Tongue (tissue), 1 donor: ENCODE measurements at regions not wholly inside any gene's neighbourhood (a gene's known extent, or its start where the extent isn't known, plus 50 kb on each side); places are given as distances from the start of the nearest gene placed in this dataset.

Source experiments
- DNase-seq: peaks from one replicate; pipeline ENCODE4 v3.0.0-alpha.2; 2015

DNA sequence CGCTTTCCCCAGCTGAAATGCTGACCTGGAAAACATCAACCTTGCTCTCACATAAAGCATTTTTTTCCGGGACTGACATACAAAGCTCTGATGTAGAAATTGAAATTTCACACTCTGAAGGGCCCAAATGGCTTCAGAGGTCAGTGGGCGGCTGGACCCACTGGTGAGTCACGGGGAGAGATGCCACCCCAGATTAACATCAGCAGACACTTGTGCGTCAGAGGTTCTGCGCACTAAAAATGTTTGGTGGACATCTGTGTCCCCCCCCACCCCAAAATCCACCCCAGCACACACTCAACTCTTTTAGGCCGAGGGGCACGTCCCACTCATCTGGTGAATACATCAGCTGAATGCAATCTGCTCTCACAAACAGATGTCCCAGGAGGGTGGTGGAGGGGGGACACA is 208.9 kb downstream of the ASB1 start:
- peak; percentile 58 for DNase-seq

DNA sequence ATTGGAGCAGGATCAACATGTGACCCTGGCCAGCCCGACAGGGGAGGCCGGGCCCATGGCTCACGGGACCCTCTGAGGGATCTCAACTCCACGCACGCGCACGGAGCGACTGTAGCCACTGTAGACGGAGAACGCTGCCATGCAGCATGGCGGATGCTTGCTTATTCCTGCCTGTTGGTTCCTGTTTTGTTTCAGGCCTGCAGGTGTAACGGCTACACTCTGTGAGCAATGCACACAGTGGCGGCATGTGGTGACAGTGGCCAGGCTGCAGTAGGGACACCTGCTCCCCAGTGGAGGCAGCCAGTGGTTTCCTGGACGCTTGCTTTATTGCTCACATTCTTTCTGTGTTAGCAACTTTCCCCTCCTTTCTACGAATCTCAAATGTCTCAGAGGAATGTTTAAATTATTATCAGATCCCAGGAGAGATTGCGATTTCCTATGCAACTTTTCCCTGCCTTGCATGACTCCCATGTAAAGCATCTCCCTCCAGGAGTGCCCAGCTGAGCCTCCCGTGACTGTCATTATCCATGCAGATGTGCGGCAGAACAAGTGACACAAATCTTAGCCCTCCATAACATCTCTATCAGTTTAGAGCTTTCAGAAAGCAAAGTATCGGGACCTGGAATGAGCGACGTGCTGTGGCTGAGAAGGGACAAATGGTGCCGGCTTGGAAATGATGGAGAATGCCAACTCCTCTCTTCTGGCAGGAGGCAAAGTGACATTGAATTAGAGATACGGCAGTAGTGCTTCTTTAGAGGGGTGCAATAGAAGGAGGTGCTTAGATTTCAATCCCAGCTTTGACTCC is 209.7 kb downstream of the ASB1 start:
- no peak for DNase-seq

DNA sequence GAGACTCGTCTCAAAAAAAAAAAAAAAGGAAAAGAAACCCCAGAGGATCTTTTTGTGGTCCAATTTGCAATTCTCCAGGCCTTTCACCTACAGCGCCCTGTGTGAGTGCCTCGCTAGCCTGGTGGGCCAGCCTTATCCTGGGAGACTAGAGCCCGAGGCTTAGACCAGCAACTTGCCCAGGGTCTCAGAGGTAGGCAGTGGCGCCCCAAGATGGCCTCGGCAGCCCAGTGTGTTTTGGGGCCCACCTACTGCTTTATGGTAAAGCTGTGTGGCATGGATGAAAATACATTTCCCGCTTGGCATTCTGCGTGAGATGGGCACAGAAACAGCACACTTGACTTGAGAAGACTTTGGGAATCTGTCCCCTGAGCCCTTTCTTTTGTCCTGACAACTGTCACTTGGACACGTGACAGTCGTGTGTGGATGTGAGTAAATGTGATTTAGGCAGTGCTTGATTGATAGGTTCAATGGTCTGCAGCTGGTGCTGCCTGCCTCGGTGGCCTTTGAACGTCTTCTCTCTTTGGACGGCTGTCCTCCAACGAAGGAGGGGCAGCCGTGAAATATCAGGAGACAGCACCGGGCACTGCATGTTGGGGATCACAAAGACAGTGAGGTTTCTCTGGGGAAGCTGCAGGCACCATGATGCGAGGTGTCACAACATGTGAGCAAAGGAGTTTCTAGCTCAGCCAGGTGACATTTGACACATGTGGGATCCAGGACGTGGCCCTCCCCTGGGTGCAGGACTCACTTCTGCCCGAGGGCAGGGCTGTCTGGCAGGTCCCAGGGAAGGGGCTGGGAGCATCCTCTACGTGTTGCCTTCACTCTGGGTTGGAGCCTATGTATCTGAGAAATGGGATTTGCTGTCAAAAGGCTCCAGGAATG is 209.5 kb upstream of the TWIST2 start:
- peak; percentile 64 for DNase-seq

DNA sequence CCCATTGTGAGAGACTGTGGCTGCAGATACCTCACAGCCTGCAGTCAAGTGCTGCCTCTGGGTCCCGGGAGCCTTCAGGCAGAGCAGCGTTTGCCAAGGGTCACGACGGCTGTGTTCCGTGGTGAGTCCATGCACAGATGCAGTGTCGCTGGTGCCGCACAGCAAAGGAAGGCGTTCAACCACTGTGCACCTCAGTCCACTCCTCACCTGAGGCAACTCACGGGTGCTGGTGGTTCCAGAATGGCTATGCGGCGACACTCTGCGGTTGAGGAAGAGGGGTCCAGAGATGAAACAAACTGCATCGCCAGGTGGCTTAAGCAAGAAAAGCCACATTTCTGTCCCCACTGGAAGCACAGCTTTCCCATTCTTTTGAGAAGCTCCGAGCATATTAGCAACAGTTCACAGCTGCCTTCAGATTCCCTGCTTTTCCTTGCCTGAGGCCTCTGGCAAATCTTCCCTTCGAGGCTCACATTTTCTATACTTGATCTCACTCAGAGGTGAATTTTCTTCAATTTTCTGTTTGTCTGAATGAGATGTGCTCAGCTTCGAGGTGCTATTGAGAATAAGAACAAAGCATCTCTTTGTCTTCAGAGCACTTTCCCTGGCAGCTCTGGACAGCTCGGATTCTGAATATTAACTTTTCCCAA is 208.8 kb upstream of the TWIST2 start:
- peak; percentile 41 for DNase-seq

DNA sequence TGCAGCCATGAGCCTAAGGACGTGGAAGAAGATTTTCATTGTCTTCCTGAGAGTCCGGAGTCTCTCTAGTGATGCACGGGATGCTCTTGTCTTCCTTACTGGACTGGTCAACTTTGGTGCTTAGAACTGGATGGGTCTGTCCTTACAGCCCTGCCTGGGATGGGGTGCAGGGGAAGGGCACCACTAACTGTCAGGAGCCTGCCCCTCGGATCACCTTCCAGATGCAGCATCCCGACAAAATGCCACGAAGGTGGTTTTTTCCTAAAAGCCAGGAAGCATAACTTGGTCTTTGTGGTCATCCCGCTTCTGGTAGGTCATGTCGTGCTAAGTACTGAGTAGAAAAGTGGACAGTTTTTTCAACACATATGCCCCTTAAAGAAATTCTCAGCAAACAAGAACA is 207.4 kb upstream of the TWIST2 start:
- no peak for DNase-seq

DNA sequence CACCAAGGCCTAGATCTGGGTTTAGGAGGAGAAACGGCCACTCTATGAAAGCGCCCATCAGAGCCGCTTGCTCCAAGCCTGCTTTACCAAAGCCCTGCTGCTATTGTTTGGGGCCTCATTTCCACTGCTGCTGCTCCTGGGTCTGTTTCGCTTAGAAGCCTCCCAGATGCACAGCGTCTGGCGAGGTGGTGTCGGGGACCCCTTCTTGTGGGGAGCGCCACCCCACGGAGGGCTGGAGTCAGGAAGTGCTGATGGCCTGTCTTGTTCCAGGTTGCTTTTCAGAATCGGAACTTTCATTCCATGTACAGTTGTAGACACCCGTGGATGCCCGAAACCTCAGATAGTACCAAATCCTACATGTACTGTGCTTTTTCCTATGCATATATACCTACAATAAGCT is 204.9 kb upstream of the TWIST2 start:
- no peak for DNase-seq

DNA sequence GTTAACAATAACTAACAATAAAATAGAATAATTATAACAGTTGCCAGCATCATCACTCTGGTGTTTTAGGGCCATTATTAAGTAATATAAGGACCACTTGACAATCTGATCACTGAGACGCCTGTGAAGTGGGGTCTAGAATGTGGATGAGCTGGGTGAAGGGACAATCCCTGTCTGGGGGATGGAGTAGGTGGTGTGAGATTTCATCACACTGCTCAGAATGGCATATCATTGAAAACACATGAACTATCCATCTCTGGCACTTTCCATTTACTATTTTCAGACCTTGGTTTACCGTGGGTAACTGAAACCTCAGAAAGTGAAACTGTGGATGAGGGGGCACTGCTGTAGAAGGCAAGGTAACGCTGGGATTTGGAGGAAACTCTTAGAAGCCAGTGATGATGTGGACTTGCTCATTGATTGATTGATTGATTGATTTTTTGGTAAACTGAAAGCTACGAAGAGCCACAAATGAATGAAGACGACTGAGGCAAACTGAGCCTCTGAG is 204.4 kb upstream of the TWIST2 start:
- DNase-seq: no peak

DNA sequence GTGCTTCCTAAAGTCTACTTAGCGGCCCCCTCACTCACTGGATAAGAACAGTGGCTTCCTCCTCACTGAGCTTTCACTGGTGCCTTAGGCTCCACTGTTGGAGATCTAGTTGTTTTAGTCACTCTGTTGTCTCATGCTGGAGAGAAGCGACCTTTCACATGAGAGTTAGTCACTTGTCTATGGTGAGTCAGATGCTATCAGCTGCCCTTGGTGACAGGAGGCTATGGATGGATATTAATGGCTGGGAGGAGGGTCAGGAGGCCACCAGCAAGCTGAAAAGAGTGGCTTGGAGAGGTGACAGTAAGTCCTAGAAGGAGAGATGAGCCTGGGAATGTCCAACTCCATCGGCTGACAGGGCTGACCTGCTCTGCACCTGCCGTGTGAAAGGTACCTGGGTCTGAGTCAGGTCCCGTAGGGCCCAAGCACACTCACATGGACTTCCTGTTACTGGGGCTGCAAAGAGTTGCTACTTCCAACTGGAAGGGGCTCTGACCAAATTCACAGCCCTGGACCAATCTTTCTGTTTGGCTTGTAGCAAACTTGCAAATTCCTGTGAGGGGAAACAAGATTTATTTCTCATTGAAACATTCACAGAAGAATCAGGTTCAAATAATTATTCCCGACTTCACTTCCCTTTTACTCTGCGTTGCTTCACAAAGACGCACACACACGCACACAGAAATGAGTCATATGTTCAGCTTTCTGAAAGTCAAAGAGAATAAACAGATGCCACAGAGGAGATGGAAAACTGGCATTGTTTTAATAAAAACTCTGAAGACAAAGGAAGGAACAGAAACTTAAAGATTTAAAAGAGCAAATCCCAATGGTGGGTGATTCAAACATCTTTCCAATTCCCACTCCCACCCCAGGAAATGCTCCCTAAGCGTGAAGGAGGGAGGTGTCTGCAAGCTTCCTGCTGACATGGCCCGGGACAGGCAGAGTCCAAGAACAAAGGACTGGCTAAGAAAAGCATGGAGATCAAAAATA is 203.5 kb upstream of the TWIST2 start:
- peak; percentile 79 for DNase-seq

DNA sequence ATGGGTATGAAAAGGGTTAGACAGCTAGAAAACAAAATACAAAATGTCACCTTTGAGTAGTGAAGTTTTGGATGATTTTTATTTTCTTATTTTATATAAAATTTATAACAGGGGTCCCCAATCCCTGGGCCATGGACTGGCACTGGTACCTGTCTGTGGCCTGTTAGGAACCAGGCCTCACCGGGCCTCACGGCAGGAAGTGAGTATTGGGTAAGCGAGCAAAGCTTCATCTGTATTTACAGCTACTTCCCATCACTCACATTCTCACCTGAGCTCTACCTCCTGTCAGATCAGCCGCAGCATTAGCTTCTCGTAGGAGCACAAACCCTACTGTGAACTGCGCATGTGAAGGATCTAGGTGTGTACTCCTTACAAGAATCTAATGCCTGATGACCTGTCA is 202.8 kb upstream of the TWIST2 start:
- DNase-seq: no peak

DNA sequence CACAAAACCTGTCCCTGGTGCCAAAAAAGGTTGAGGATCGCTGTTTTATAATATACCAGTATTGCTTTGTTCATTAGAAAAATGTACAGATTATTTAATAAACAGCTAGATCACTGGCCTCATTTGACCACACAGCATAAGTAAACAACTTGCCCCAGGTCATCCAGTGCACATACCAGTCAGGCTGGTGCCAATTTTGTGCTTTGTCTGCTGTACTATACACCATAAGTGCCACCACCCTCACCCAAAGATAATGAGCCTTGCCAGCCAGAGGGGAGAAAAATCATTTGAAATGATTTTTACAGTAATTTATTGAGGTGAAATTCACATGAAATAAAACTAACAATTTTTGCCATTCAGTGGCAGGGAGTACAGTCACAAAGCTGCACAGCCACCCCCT is 202.2 kb upstream of the TWIST2 start:
- no peak for DNase-seq

DNA sequence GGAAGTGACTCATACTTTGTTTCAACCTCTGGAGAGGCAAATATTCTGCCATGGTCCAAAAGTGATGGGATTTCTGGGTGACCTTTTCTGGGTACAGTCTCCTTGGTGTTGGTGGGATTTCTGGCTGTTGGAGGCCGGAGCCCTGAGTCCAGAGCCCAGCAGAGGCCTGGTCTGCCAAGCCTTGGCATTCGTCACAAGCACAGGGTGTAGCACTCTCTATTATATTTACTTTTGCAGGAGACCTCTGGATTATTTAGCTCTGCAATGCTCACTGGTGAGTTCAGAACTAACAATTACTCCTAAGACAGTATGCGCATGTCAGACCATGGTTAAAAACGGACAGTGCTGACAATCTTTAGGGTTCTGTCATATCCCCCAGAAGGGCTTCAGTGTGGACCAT is 201.6 kb upstream of the TWIST2 start:
- DNase-seq: no peak

DNA sequence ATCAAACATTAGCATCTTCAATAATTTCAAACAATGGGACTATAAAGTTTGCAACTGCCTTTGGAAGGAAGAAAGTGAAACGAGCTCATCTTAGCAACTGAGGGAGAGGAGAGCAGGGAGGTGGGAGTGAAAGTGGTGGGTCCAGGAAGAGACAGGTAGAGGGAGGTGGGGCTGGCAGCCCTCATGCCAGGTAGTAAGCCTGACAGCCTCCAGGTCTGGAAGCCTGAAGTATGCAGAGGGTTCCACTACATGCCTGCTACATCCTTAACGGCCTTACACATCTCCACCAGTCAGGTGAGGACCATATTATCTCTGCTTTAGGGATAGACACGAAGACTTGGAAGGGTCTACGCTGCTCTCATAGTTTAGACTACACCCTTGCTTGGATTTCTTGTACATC is 201.1 kb upstream of the TWIST2 start:
- no peak for DNase-seq

DNA sequence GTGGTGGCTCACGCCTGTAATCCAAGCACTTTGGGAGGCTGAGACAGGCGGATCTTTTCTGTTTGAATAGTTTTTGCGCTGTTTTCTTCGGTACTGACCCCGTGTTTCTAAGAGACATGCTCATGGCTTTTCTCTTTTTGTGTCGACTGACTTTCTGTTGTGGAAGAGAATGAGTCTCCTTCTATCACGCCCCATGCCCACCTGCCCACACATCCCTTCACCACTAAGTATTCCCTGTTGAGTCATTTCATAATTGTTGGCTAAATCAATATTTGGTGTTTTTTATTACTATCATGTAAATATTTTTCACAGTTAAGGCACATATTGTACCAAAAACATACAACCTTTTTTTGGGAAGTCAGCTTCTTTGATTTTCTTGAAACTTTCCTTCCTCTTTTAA is 198.8 kb upstream of the TWIST2 start:
- no peak for DNase-seq

DNA sequence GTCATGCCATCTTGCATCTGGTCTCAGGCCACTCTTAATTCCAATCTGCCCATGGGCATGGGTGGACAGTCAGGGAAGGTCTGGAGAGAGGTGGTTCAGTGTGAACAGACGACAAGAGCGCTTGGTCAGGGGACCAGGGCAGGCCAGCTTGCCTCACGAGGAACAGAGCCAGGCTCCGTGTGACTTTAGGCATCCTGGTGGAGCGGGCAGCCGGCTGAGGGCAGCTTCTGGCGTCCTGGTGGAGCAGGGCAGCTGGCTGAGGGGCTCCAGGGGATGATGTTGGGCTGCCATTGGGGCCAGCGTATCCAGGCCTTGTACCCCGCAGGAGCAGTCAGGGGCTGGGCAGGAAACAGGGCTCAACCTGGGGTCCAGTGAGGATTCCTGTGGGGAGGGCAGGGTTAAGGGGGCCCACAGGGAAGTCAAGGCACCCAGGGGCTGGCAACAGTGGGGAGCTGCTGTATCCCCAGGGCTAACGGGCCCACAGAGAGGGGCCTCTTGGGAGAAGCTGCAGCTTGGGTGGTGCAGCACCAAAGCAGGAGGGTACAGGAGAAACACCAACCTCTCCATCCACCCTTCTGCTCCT is 197.9 kb upstream of the TWIST2 start:
- DNase-seq: no peak

DNA sequence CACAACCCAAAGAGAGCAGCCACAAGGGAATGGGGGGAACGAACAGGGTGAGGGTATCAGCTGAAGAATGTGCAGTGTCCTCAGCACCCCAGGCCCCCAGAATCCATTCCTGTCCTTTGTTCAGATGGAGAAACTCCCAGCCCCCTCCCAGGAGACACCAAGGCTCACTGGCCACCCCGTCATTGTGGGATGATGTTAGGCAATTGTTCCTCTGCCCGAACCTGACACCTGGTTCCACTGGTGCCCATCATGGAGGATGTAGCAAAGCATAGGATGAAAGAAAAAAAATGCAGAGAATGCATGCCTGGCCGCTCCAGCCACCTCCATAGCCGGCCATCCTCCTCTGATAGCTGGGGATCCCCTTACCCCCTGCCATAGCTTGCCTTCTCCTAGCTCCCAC is 197.3 kb upstream of the TWIST2 start:
- no peak for DNase-seq

DNA sequence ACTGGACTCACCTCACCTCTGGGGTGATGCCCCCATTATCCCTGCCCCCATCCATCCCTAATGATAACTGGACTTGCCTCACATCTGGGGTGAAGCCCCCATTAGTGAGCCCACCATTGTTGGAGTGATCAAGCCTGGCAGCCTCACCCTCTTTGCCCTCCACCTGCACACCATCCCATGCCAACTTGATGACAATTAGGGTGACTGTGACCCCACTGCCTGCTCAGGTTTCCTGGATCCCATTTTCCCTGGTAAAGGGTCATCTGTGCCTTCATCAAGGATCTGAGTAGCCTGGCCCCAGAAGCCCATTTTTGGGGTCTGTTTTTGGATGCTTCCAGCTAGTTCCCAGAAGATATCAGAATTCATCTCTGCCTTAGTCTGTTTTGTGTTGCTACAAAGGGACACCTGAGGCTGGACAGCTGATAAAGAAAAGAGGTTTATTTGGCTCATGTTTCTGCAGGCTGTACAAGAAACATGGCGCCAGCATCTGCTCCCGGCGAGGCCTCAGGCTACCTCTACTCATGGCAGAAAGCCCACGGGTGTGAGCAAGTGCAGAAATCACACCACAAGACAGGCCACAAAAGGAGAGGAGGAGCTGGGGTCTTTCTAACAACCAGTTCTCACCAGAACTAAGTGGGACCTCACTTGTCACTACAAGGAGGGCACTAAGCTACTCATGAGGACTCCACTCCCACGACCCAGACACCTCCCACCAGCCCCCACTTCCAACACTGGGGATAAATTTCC is 196.4 kb upstream of the TWIST2 start:
- no peak for DNase-seq

DNA sequence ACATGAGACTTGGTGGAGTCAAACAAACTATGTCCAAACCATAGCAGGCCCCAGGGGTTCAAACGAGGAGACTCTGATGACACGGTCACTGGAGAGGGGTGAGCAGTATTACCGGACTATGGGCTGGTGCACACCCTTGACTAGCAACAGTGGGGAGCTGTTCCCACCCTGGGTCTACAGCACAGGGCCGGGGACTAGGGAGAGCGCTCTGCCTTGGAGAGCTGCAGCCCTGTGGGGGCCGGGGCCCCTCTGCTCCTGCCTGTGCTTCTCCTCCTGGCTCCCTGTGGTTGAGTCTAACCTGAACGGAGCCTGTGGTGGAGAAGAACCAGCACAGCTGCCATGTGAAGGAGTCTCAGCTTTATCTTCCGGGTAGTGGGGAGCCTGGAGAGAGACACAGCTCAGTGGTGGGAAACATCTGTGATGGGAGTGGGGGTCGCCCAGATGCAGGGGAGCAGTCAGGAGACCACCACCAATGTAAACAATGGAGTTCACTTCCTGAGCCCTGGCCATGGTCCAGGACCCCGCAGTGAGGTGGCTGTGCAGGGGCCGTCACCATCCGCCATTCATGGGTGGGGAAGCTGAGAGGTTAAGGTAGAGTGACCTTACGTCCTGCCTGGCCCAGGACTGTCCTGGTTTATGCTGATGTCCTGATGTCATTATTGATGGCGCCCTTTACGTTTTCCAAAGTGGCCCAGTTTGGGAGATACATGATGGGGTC is 195.7 kb upstream of the TWIST2 start:
- DNase-seq: no peak

DNA sequence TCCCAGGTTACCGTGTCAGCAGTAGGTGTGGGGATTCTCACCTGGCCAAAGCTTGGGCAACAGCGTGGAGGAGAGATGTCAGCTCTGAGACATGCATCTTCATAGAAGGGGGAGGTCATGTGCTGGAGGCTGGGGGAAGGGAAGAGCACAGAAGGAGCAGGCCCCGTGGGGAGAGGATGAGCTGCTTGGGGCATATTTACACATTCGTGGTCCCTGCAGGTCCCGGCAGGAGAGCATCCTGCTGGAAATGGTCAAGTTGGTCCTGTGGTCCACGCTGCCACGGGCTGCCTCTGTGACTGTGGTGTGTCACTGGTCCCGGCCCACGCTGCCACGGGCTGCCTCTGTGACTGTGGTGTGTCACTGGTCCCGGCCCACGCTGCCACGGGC is 195.1 kb upstream of the TWIST2 start:
- no peak for DNase-seq

DNA sequence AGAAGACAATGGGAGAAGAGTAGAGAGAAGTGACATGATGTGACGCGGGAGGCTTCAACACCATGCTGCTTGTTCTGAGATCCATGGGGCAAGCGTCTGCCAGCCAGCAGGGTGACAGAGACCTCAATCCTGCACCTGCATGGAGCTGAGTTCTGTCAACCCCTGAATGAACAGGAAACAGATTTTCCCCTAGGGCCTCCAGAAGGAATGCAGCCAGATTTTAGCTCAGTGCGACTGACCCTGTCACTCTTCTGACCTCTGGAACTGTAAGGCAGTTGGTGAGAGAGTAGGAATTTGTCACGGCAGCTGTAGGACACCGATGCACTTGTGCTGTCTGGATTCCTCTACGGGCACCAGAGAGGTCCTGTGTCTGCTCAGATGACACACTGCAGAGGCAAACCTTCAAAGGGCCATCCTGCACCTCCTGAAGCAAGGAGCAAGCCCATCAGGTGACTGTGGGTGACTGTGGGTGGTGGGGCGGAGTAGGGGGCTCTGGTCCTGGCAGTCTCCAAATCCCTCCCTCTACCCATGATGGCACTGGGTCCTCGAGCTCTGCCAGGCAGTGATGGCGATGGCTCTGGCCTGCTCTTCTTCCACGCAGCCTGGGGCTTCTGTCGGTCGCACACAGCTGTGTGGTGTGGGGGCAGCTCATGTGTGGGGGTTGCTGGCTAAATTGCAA is 194.3 kb upstream of the TWIST2 start:
- peak; percentile 47 for DNase-seq
